HepG2 (cell line): ENCODE measurements at regions not wholly inside any gene's neighbourhood (a gene's known extent, or its start where the extent isn't known, plus 50 kb on each side); places are given as distances from the start of the nearest gene placed in this dataset.
"Not testable (repeated sequence)": the region's sequence is repeated elsewhere in the genome, so short reads cannot be mapped to it uniquely, and the experiment has no call there.

ENCODE experiments used
- ATAC-seq: fragments of 200-7000 bp; cut with Tn5 transposase; 3 replicates; pipeline ENCODE4 v1.9.1; 2020; ENCODE audit warnings: mild to moderate bottlenecking, moderate library complexity
- BruUV-seq: library from RNA; stranded (reverse); fragments of 400-500 nt; replicated peaks from 2 replicates; lab custom pipeline; 2021; lab: Mats Ljungman, UMichigan
- CTCF ChIA-PET: fragments of 300-600 bp; formaldehyde crosslinking; extraction: SDS; loops from one replicate; lab custom pipeline; 2021; ENCODE audit warnings: low total read pairs, inconsistent platforms, low intra/inter-chr PET ratio; lab: Yijun Ruan, JAX
- POLR2A ChIA-PET: fragments of 350-600 bp; sonication (Branson Sonifier 250); formaldehyde crosslinking; loops from one replicate; lab custom pipeline; 2020; ENCODE audit warnings: antibody characterized with exemption, inconsistent platforms; lab: Yijun Ruan, JAX
- DNase-seq: peaks from one replicate; pipeline ENCODE4 v3.0.0-alpha.2; 2015; ENCODE audit warnings: low spot score
- FAIRE-seq: peaks from 3 replicates; lab custom pipeline; 2011; peaks lifted over from hg19 to GRCh38; lab: Jason Lieb, UNC
- H2AFZ ChIP-seq: one replicate; pipeline ENCODE4 v1.6.1; 2011; ENCODE audit warnings: low read length, inconsistent platforms
- H3K27ac ChIP-seq: fragments of 300-600 bp; 3 replicates; pipeline ENCODE4 v1.8.0; 2011; ENCODE audit warnings: mixed run types, mild to moderate bottlenecking, mixed read lengths, low read length, inconsistent platforms; ENCODE audit not compliant: insufficient read depth; ENCODE audit errors: extremely low read length
- H3K27me3 ChIP-seq, 2 experiments: fragments of 200-600 bp in 1 of 2; 2 replicates in 1 of 2; 3 replicates in 1 of 2; pipeline versions ENCODE4 v1.6.0 to v1.8.0; 2011; ENCODE audit warnings: low read length in 2 of 2, mild to moderate bottlenecking in 2 of 2, moderate library complexity in 2 of 2, inconsistent platforms in 1 of 2; ENCODE audit not compliant: insufficient read depth in 2 of 2, control insufficient read depth in 1 of 2
- H3K36me3 ChIP-seq, 2 experiments: fragments of 200-600 bp in 1 of 2; replicated peaks in 1 of 2; 2 replicates in 1 of 2; 3 replicates in 1 of 2; pipeline versions ENCODE4 v1.5.1 to v1.8.0; 2011; ENCODE audit warnings: low read length in 2 of 2, inconsistent platforms in 1 of 2; ENCODE audit not compliant: insufficient read depth in 2 of 2, control insufficient read depth in 1 of 2
- H3K4me1 ChIP-seq: 2 replicates; pipeline ENCODE4 v1.5.1; 2012; ENCODE audit warnings: low read length, inconsistent platforms; ENCODE audit not compliant: insufficient read depth
- H3K4me2 ChIP-seq: 2 replicates; pipeline ENCODE4 v1.6.0; 2011; ENCODE audit warnings: low read depth, low read length, inconsistent platforms
- H3K4me3 ChIP-seq, 3 experiments: fragments of 200-600 bp in 1 of 3; sonication (generic), shearing (Covaris generic) in 1 of 3; replicated peaks in 1 of 3; 2 replicates each; pipeline ENCODE4 v1.5.1; 2011 to 2016; ENCODE audit warnings: low read length in 3 of 3, inconsistent platforms in 2 of 3, low read depth in 2 of 3, mild to moderate bottlenecking in 2 of 3, control low read depth in 1 of 3, mixed read lengths in 1 of 3; ENCODE audit not compliant: insufficient read depth in 1 of 3
- H3K79me2 ChIP-seq: one replicate; pipeline ENCODE4 v1.6.1; 2011; ENCODE audit warnings: low read length, inconsistent platforms; ENCODE audit not compliant: insufficient read depth
- H3K9ac ChIP-seq: 2 replicates; pipeline ENCODE4 v1.6.0; 2011; ENCODE audit warnings: mild to moderate bottlenecking, low read depth, low read length, inconsistent platforms; ENCODE audit not compliant: insufficient read depth
- H3K9me3 ChIP-seq: 2 replicates; pipeline ENCODE4 v1.5.1; 2012; ENCODE audit warnings: mild to moderate bottlenecking, low read length
- H4K20me1 ChIP-seq: 2 replicates; pipeline ENCODE4 v1.6.0; 2011; ENCODE audit warnings: inconsistent platforms, mild to moderate bottlenecking, low read length, moderate library complexity; ENCODE audit not compliant: insufficient read depth
- GPN1 ChIP-seq: sonication (generic); formaldehyde crosslinking; IDR thresholded peaks from 2 replicates; pipeline ENCODE4 v1.5.1; 2020; ENCODE audit warnings: missing genetic modification reagents, borderline replicate concordance
- JARID2 ChIP-seq: sonication (generic); formaldehyde crosslinking; IDR thresholded peaks from 2 replicates; pipeline ENCODE4 v1.8.1; 2023; ENCODE audit warnings: missing genetic modification reagents, inconsistent platforms; ENCODE audit not compliant: insufficient replicate concordance
- MAZ ChIP-seq, 2 experiments: sonication (generic) in 1 of 2; formaldehyde crosslinking in 1 of 2; IDR thresholded peaks; 2 replicates each; pipeline versions ENCODE4 v1.5.0 to v1.6.1; 2012 to 2020; ENCODE audit warnings: low read depth in 2 of 2, mild to moderate bottlenecking in 2 of 2, borderline replicate concordance in 1 of 2, improper control_type of control experiment in 1 of 2, low read length in 1 of 2, missing genetic modification reagents in 1 of 2, moderate library complexity in 1 of 2
- NFKB2 ChIP-seq: sonication (generic); formaldehyde crosslinking; IDR thresholded peaks from 2 replicates; pipeline ENCODE4 v1.4.0; 2020; ENCODE audit warnings: missing genetic modification reagents, borderline replicate concordance
- SAP130 ChIP-seq: IDR thresholded peaks from 2 replicates; pipeline ENCODE4 v1.6.1; 2016; ENCODE audit warnings: low read depth
- ZMYM4 ChIP-seq: sonication (generic); formaldehyde crosslinking; IDR thresholded peaks from 2 replicates; pipeline ENCODE4 v1.8.1; 2023; ENCODE audit warnings: mild to moderate bottlenecking, missing genetic modification reagents
- WGBS: methylation state at CpG from one replicate; pipeline ENCODE4 v1.1.6; 2017; ENCODE audit warnings: low lambda C conversion rate; 5-methylcytosine and 5-hydroxymethylcytosine counted together
- in situ Hi-C: cut with HindIII; loops from 2 replicates; pipeline ENCODE4 v1.10.0; 2017; ENCODE audit warnings: low pct_unique_long_range_greater_than_20kb; ENCODE audit not compliant: extremely low pct_ligation_motif_present
- intact Hi-C: fragments of 100-400 bp; cut with micrococcal nuclease; formaldehyde crosslinking; loops from one replicate; pipeline ENCODE4 v1.10.0; 2022; ENCODE audit not compliant: unreplicated experiment
- TF ChIP-seq, protein P1 (sequence below): sonication (generic); formaldehyde crosslinking; IDR thresholded peaks from 2 replicates; pipeline ENCODE4 v1.4.0; 2020; ENCODE audit warnings: low read depth, mild to moderate bottlenecking, missing genetic modification reagents

DNA sequence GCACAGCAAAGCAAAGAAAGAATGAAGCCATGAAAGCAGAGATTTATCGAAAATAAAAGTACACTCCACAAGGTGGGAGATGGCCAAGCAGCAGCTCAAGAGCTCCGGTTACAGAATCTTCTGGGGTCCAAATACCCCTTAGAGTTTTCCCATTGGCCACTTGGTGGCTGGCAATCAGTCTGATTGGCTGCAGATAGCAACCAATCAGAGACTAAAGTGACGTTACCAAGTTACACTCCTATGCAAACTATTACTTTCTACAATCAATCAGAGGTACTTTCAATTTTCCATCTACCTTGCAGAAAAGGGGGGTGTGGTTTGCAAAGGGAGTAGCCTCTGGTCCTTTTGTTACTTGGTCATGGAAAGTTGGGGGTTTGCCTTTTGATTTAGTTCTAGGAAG is 58.0 kb upstream of the AUTS2 start:
- ChIA-PET POLR2A (no interaction called here), CTCF (no interaction called here)
- 38% methylated on average over 3 of the region's 3 CpGs for WGBS
- Histone ChIP-seq H3K79me2 (no peaks in the 10 kb centered on the region), H3K4me1 (no peaks in the 10 kb centered on the region), H4K20me1 (no peaks in the 10 kb centered on the region), H3K27ac (no peak overlapping the region), H3K9me3 (no peaks in the 10 kb centered on the region), H3K27me3 (no peaks in the 10 kb centered on the region), H3K36me3 (no peaks in the 10 kb centered on the region)
- FAIRE-seq (no peak), ATAC-seq (no peak)
- in situ Hi-C loops, result no loop called here
- intact Hi-C loops, result no loop called here
- no TSS peak for BruUV-seq
- TF ChIP-seq MAZ (IDR thresholded peaks at IDR 0.05; ENCODE audit: borderline replicate concordance, low read depth, low read length), result no peak
- TF ChIP-seq MAZ (CRISPR knock-in tag; IDR thresholded peaks at IDR 0.05; ENCODE audit: low read depth), result no peak
- no peak for TF ChIP-seq NFKB2 (CRISPR knock-in tag)
- no peak for TF ChIP-seq GPN1
- TF ChIP-seq, protein P1, sequence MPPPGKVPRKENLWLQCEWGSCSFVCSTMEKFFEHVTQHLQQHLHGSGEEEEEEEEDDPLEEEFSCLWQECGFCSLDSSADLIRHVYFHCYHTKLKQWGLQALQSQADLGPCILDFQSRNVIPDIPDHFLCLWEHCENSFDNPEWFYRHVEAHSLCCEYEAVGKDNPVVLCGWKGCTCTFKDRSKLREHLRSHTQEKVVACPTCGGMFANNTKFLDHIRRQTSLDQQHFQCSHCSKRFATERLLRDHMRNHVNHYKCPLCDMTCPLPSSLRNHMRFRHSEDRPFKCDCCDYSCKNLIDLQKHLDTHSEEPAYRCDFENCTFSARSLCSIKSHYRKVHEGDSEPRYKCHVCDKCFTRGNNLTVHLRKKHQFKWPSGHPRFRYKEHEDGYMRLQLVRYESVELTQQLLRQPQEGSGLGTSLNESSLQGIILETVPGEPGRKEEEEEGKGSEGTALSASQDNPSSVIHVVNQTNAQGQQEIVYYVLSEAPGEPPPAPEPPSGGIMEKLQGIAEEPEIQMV, result no peak
- no peak for TF ChIP-seq JARID2
- no peak for TF ChIP-seq SAP130 (CRISPR knock-in tag)
- TF ChIP-seq ZMYM4, result no peak
- TF ChIP-seq, all 625 proteins: peak for 0
- no peak overlapping the region for H3K9ac ChIP-seq
- no peak overlapping the region for H3K4me2 ChIP-seq
- DNase-seq, result no peak
- H2AFZ ChIP-seq, result no peak overlapping the region
- H3K4me3 ChIP-seq, result no peak overlapping the region

DNA sequence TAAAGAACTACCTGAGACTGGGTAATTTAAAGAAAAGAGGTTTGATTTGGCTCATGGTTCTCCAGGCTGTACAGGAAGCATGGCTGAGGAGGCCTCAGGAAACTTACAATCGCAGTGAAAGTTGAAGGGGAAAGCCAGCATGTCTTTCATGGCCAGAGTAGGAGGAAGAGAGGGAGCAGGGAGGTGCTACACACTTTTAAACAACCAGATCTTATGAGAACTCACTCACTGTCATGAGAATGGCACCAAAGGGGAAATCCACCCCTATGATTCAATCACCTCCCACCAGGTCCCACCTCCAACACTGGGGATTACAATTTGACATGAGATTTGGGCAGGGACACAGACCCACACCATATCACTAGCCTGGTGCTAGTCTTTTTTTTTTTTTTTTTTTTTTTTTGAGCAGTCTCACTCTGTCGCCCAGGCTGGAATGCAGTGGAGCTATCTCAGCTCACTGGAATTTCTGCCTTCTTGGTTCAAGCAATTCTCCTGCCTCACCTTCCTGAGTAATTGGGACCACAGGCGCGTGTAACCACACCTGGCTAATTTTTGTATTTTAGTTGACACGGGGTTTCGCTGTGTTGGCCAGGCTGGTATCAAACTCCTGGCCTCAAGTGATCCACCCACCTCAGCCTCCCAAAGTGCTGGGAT is 56.4 kb upstream of the AUTS2 start:
- ATAC-seq, H3K79me2 ChIP-seq, in situ Hi-C loops, intact Hi-C loops, H3K4me2 ChIP-seq, H3K4me3 ChIP-seq, FAIRE-seq, H3K27ac ChIP-seq, BruUV-seq, H3K4me1 ChIP-seq, H3K27me3 ChIP-seq, H2AFZ ChIP-seq, POLR2A ChIA-PET, DNase-seq, H3K36me3 ChIP-seq, H4K20me1 ChIP-seq, H3K9me3 ChIP-seq, CTCF ChIA-PET, H3K9ac ChIP-seq: not testable (repeated sequence)
- WGBS, result 48% methylated on average over 6 of the region's 6 CpGs
